ENCODE measurements at regions not wholly inside any gene's neighbourhood (a gene's known extent, or its start where the extent isn't known, plus 50 kb on each side); places are given as distances from the start of the nearest gene placed in this dataset.

GRCh38 chr10:10471758-10472157 is 545.9 kb upstream of the CELF2 start:
- no peak for DNase-seq

- no peak for DNase-seq
Measured at GRCh38 chr10:10475812-10476211, 541.9 kb upstream of the CELF2 start.

GRCh38 chr10:10477844-10478243 is 539.8 kb upstream of the CELF2 start:
- DNase-seq, result no peak

GRCh38 chr10:10479465-10479864 is 538.2 kb upstream of the CELF2 start:
- no peak for DNase-seq

- no peak for DNase-seq
Measured at GRCh38 chr10:10482613-10483012, 535.1 kb upstream of the CELF2 start.

- no peak for DNase-seq
Measured at GRCh38 chr10:10489076-10489475, 528.6 kb upstream of the CELF2 start.

- DNase-seq, result no peak
Measured at GRCh38 chr10:10489805-10490571, 527.7 kb upstream of the CELF2 start.

- DNase-seq, result no peak
Measured at GRCh38 chr10:10490581-10490980, 527.1 kb upstream of the CELF2 start.

- DNase-seq, result no peak
Measured at GRCh38 chr10:10492420-10492819, 525.3 kb upstream of the CELF2 start.

GRCh38 chr10:10493833-10494232 is 523.8 kb upstream of the CELF2 start:
- DNase-seq, result no peak

- DNase-seq, result no peak
Measured at GRCh38 chr10:10497245-10497644, 520.4 kb upstream of the CELF2 start.

- DNase-seq, result no peak
Measured at GRCh38 chr10:10498781-10499180, 518.9 kb upstream of the CELF2 start.

GRCh38 chr10:10499839-10500238 is 517.8 kb upstream of the CELF2 start:
- no peak for DNase-seq

- no peak for DNase-seq
Measured at GRCh38 chr10:10500937-10501336, 516.7 kb upstream of the CELF2 start.

- DNase-seq, result no peak
Measured at GRCh38 chr10:10503772-10504171, 513.9 kb upstream of the CELF2 start.

GRCh38 chr10:10508211-10508610 is 509.5 kb upstream of the CELF2 start:
- no peak for DNase-seq

- no peak for DNase-seq
Measured at GRCh38 chr10:10510179-10510578, 507.5 kb upstream of the CELF2 start.

GRCh38 chr10:10513067-10513466 is 504.6 kb upstream of the CELF2 start:
- no peak for DNase-seq

GRCh38 chr10:10513898-10514297 is 503.8 kb upstream of the CELF2 start:
- DNase-seq, result no peak

GRCh38 chr10:10514797-10515196 is 502.9 kb upstream of the CELF2 start:
- DNase-seq, result no peak

- DNase-seq, result no peak
Measured at GRCh38 chr10:10515479-10516204, 502.0 kb upstream of the CELF2 start.

- no peak for DNase-seq
Measured at GRCh38 chr10:10516346-10517130, 501.1 kb upstream of the CELF2 start.

- no peak for DNase-seq
Measured at GRCh38 chr10:10517866-10518265, 499.8 kb upstream of the CELF2 start.

GRCh38 chr10:10519674-10520073 is 498.0 kb upstream of the CELF2 start:
- no peak for DNase-seq
